ENCODE measurements at regions not wholly inside any gene's neighbourhood (a gene's known extent, or its start where the extent isn't known, plus 50 kb on each side); places are given as distances from the start of the nearest gene placed in this dataset.

DNA sequence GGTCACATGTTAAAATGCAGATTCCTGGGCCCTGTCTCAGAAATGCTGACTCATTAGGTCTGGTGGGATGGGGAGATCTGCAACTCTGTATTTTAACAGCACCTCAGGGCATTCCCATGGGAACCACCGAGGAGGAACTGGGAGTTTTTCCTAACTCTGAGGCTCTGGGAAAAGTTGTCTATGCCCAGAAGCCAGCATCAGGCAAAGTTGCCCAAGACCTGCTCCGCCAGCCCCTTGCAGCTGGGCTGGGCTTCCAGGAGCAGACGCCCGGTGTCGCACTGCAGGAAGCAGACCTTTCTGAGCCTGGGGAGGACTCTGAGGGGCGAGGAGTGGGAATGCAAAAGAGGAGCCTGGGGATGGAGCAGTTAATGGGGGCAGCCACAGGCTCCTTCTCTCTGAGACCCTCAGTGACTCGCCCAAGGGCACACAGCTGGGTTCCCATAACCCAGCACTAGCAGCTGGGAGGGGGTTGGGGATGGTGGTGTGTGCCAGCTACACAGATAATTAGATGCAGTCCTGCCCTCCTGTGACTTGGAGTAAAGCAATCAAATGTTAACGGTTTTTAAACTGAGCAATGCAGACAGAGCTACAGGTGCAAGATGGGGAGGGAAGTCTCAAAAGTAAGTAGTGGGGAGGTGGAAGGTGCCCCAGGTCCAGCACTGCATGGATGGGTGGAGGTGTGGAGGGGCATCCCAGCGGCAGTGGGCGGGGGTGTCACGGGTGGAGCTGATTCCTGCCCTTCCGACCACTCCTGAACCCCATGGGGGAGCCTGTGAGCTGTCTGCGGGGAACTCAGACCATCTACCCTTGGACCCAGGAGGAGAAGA is 100.4 kb downstream of the LSM3 start:
- H3K27me3 ChIP-seq (ENCODE audit: control insufficient read depth in 2 of 2, insufficient read depth in 2 of 2, low read length in 2 of 2): no peaks in the 10 kb centered on the region
- H3K4me1 Mint-ChIP-seq: no peaks in the 10 kb centered on the region
- no peaks in the 10 kb centered on the region for H3K9me3 Mint-ChIP-seq
- H3K36me3 ChIP-seq (ENCODE audit: control insufficient read depth in 2 of 3, insufficient read depth in 3 of 3, low read length in 3 of 3): no peaks in the 10 kb centered on the region
- no peaks in the 10 kb centered on the region for H3K36me3 Mint-ChIP-seq
- intact Hi-C loops (cut with micrococcal nuclease): loop anchor here in 1 of 2 donors (5.0 kb wide), 1 partner anchor 188 kb away; no protein-coding TSS in a partner anchor
- no peak overlapping the region for H3K27ac Mint-ChIP-seq
- no peaks in the 10 kb centered on the region for H3K9me3 ChIP-seq (ENCODE audit: control insufficient read depth in 2 of 3, low read length in 3 of 3)
- H3K4me3 Mint-ChIP-seq: no peak overlapping the region
- no peak overlapping the region for H3K27ac ChIP-seq (ENCODE audit: low read depth, low read length)
- DNase-seq: no peak
- no peaks in the 10 kb centered on the region for H3K4me1 ChIP-seq (ENCODE audit: control insufficient read depth in 2 of 2, insufficient read depth in 2 of 2, low read length in 2 of 2)
- H3K4me3 ChIP-seq (ENCODE audit: low read length): no peak overlapping the region
- CTCF ChIA-PET: interaction anchor here (1.0 kb wide), 1 partner anchor 188 kb away, joined by 3 read pairs; no protein-coding TSS in a partner anchor
- POLR2A ChIA-PET: no interaction called here
- peaks cover 0 to 10% (median 0%) of the 10 kb centered on the region in 5 donors for H3K27me3 Mint-ChIP-seq
- ATAC-seq: no peak

- CTCF ChIA-PET: interaction anchor here (1.0 kb wide), 1 partner anchor 187 kb away, joined by 3 read pairs; no protein-coding TSS in a partner anchor
Measured at GRCh38 chr3:14279626-14280061, 101.0 kb downstream of the LSM3 start.

DNA sequence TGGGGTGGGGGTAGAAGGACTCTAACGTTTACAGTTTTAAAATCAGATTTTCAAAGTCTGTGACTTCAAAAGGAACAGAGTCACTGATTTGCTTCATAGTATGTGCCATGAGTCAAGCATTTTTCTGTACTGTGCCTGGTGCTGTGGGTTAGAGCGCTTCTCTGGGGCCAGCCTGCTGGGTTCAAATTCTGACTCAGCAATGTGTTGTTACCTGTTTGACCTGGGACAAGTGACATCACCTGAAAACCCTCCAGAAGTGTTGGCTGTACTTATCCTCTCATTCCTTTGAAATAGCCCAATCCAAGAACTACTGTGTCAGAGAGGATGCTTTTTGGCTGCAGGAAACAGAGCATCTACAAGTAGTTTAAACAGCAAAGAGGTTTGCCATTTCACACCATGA is 101.7 kb downstream of the LSM3 start:
- CTCF ChIA-PET: interaction anchor here (1.0 kb wide), 1 partner anchor 186 kb away, joined by 3 read pairs; no protein-coding TSS in a partner anchor
- no peaks in the 10 kb centered on the region for H3K9me3 ChIP-seq (ENCODE audit: control insufficient read depth in 2 of 3, low read length in 3 of 3)
- H3K36me3 ChIP-seq (ENCODE audit: control insufficient read depth in 2 of 3, insufficient read depth in 3 of 3, low read length in 3 of 3): no peaks in the 10 kb centered on the region
- Mint-ChIP-seq H3K27me3 (peaks cover 0 to 10% (median 0%) of the 10 kb centered on the region in 5 donors), H3K27ac (no peak overlapping the region), H3K4me3 (no peak overlapping the region), H3K4me1 (no peaks in the 10 kb centered on the region), H3K36me3 (no peaks in the 10 kb centered on the region), H3K9me3 (no peaks in the 10 kb centered on the region)
- H3K4me1 ChIP-seq (ENCODE audit: control insufficient read depth in 2 of 2, insufficient read depth in 2 of 2, low read length in 2 of 2): no peaks in the 10 kb centered on the region
- H3K4me3 ChIP-seq (ENCODE audit: low read length): no peak overlapping the region
- POLR2A ChIA-PET: no interaction called here
- ATAC-seq (no peak), DNase-seq (no peak)
- no peak overlapping the region for H3K27ac ChIP-seq (ENCODE audit: low read depth, low read length)
- H3K27me3 ChIP-seq (ENCODE audit: control insufficient read depth in 2 of 2, insufficient read depth in 2 of 2, low read length in 2 of 2): no peaks in the 10 kb centered on the region
- intact Hi-C loops (cut with micrococcal nuclease): no loop called here

More at GRCh38 chr3:14279626-14280061, 101.0 kb downstream of the LSM3 start:
- POLR2A ChIA-PET: no interaction called here
- H3K4me3 Mint-ChIP-seq: no peak overlapping the region
- intact Hi-C loops (cut with micrococcal nuclease): loop anchor here in 1 of 2 donors (5.0 kb wide), 1 partner anchor 188 kb away; no protein-coding TSS in a partner anchor
- ATAC-seq: no peak
- no peaks in the 10 kb centered on the region for H3K4me1 Mint-ChIP-seq
- Histone ChIP-seq H3K4me3 (ENCODE audit: low read length) (no peak overlapping the region), H3K27ac (ENCODE audit: low read depth, low read length) (no peak overlapping the region), H3K27me3 (ENCODE audit: control insufficient read depth in 2 of 2, insufficient read depth in 2 of 2, low read length in 2 of 2) (no peaks in the 10 kb centered on the region), H3K4me1 (ENCODE audit: control insufficient read depth in 2 of 2, insufficient read depth in 2 of 2, low read length in 2 of 2) (no peaks in the 10 kb centered on the region), H3K36me3 (ENCODE audit: control insufficient read depth in 2 of 3, insufficient read depth in 3 of 3, low read length in 3 of 3) (no peaks in the 10 kb centered on the region), H3K9me3 (ENCODE audit: control insufficient read depth in 2 of 3, low read length in 3 of 3) (no peaks in the 10 kb centered on the region)
- H3K9me3 Mint-ChIP-seq: no peaks in the 10 kb centered on the region
- H3K27ac Mint-ChIP-seq: no peak overlapping the region
- H3K27me3 Mint-ChIP-seq: peaks cover 0 to 10% (median 0%) of the 10 kb centered on the region in 5 donors
- no peak for DNase-seq
- H3K36me3 Mint-ChIP-seq: no peaks in the 10 kb centered on the region

DNA sequence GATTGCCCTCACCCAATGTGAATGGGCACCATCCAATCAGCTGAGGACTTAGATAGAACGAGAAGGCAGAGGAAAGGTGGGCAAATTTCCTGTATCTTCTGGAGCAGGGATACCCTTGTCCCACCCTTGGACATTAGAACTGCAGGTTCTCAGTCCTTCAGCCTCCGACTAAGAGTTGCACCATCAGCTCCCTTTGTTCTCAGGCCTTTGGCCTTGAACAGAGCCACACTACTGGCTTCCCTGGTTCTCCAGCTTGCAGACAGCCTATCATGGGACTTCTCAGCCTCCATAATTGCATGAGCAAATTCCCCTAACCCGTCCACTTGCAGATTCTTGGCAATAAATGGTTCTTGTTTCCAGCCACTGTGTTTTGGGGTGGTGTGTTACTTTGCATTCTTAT is 102.4 kb downstream of the LSM3 start:
- no peak overlapping the region for H3K27ac ChIP-seq (ENCODE audit: low read depth, low read length)
- peaks cover 0 to 10% (median 0%) of the 10 kb centered on the region in 5 donors for H3K27me3 Mint-ChIP-seq
- intact Hi-C loops (cut with micrococcal nuclease): no loop called here
- H3K36me3 ChIP-seq (ENCODE audit: control insufficient read depth in 2 of 3, insufficient read depth in 3 of 3, low read length in 3 of 3): no peaks in the 10 kb centered on the region
- no peaks in the 10 kb centered on the region for H3K9me3 ChIP-seq (ENCODE audit: control insufficient read depth in 2 of 3, low read length in 3 of 3)
- no peaks in the 10 kb centered on the region for H3K27me3 ChIP-seq (ENCODE audit: control insufficient read depth in 2 of 2, insufficient read depth in 2 of 2, low read length in 2 of 2)
- DNase-seq (no peak), ATAC-seq (no peak)
- H3K4me1 ChIP-seq (ENCODE audit: control insufficient read depth in 2 of 2, insufficient read depth in 2 of 2, low read length in 2 of 2): no peaks in the 10 kb centered on the region
- no peaks in the 10 kb centered on the region for H3K36me3 Mint-ChIP-seq
- CTCF ChIA-PET: interaction anchor here (0.7 kb wide), 1 partner anchor 385 kb away, joined by 3 read pairs; no protein-coding TSS in a partner anchor
- POLR2A ChIA-PET: no interaction called here
- no peaks in the 10 kb centered on the region for H3K9me3 Mint-ChIP-seq
- H3K4me3 Mint-ChIP-seq: no peak overlapping the region
- no peak overlapping the region for H3K4me3 ChIP-seq (ENCODE audit: low read length)
- no peak overlapping the region for H3K27ac Mint-ChIP-seq
- H3K4me1 Mint-ChIP-seq: no peaks in the 10 kb centered on the region

DNA sequence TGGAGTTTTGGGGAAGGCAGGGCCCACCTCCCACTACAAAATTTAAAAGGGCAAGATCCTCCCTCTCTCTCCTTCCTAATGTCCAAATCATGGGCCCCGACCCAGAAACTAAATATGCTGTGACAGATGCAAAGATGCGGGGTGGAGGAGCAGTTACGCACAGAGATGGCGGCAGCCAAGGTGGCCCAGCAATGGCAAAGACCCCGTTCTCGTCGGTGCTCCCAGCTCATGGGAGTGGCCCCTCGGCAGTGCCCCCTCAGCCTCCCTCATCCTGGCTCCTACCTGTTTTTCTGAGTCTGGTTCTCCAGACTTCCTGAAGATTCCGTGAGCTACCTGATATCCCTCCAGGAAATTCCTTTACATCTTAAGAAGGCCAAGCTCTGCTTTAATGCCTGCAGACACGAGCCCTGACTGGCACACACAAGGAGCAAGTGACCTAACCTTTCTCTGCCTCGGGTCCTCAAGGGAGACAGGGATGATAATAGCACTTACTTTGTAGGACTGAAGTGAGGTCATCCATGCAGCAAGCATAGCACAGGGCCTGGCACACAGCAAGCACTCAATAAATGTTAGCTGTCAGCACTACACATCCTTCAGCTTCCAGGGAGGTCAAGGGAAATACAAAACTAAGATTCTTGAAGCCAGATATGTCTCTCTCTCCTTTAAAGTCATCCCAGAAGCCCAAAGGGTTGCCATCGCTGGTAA is 103.5 kb downstream of the LSM3 start:
- ATAC-seq: no peak
- Histone ChIP-seq H3K27me3 (ENCODE audit: control insufficient read depth in 2 of 2, insufficient read depth in 2 of 2, low read length in 2 of 2) (no peaks in the 10 kb centered on the region), H3K27ac (ENCODE audit: low read depth, low read length) (no peak overlapping the region), H3K36me3 (ENCODE audit: control insufficient read depth in 2 of 3, insufficient read depth in 3 of 3, low read length in 3 of 3) (no peaks in the 10 kb centered on the region), H3K9me3 (ENCODE audit: control insufficient read depth in 2 of 3, low read length in 3 of 3) (no peaks in the 10 kb centered on the region), H3K4me1 (ENCODE audit: control insufficient read depth in 2 of 2, insufficient read depth in 2 of 2, low read length in 2 of 2) (no peaks in the 10 kb centered on the region), H3K4me3 (ENCODE audit: low read length) (no peak overlapping the region)
- H3K27me3 Mint-ChIP-seq: peaks cover 0 to 9% (median 4%) of the 10 kb centered on the region in 5 donors
- H3K4me1 Mint-ChIP-seq: peaks cover 0 to 2% (median 0%) of the 10 kb centered on the region in 7 donors
- no peaks in the 10 kb centered on the region for H3K36me3 Mint-ChIP-seq
- no peak overlapping the region for H3K27ac Mint-ChIP-seq
- no peaks in the 10 kb centered on the region for H3K9me3 Mint-ChIP-seq
- ChIA-PET CTCF (no interaction called here), POLR2A (no interaction called here)
- no peak for DNase-seq
- intact Hi-C loops (cut with micrococcal nuclease): no loop called here
- no peak overlapping the region for H3K4me3 Mint-ChIP-seq

GRCh38 chr3:14282706-14283075 is 104.1 kb downstream of the LSM3 start:
- CTCF ChIA-PET: no interaction called here
- intact Hi-C loops (cut with micrococcal nuclease): no loop called here

More at GRCh38 chr3:14282706-14283075, 104.1 kb downstream of the LSM3 start:
- Histone ChIP-seq H3K9me3 (ENCODE audit: control insufficient read depth in 2 of 3, low read length in 3 of 3) (no peaks in the 10 kb centered on the region), H3K4me3 (ENCODE audit: low read length) (no peak overlapping the region), H3K27me3 (ENCODE audit: control insufficient read depth in 2 of 2, insufficient read depth in 2 of 2, low read length in 2 of 2) (no peaks in the 10 kb centered on the region), H3K27ac (ENCODE audit: low read depth, low read length) (no peak overlapping the region), H3K36me3 (ENCODE audit: control insufficient read depth in 2 of 3, insufficient read depth in 3 of 3, low read length in 3 of 3) (no peaks in the 10 kb centered on the region), H3K4me1 (ENCODE audit: control insufficient read depth in 2 of 2, insufficient read depth in 2 of 2, low read length in 2 of 2) (no peaks in the 10 kb centered on the region)
- Mint-ChIP-seq H3K27me3 (peaks cover 0 to 4% (median 4%) of the 10 kb centered on the region in 5 donors), H3K9me3 (no peaks in the 10 kb centered on the region), H3K4me3 (no peak overlapping the region), H3K27ac (no peak overlapping the region), H3K4me1 (peaks cover 0 to 2% (median 0%) of the 10 kb centered on the region in 7 donors), H3K36me3 (no peaks in the 10 kb centered on the region)
- DNase-seq: no peak
- no peak for ATAC-seq
- POLR2A ChIA-PET: no interaction called here
